ENCODE measurements at regions not wholly inside any gene's neighbourhood (a gene's known extent, or its start where the extent isn't known, plus 50 kb on each side); places are given as distances from the start of the nearest gene placed in this dataset.

GRCh38 chr13:34522808-34523207 is 419.3 kb upstream of the NBEA start:
- Histone ChIP-seq H3K27me3 (ENCODE audit: control insufficient read depth, insufficient read depth, low read length) (no peaks in the 10 kb centered on the region), H3K36me3 (ENCODE audit: control insufficient read depth, insufficient read depth, low read length) (no peaks in the 10 kb centered on the region), H3K4me3 (ENCODE audit: low read depth, low read length) (no peak overlapping the region)
- DNase-seq (ENCODE audit: low read depth) = no peak
- no peak for TF ChIP-seq CTCF (IDR thresholded peaks at IDR 0.05; ENCODE audit: insufficient read depth, low read length, poor library complexity, severe bottlenecking)

- no peak overlapping the region for H3K4me3 ChIP-seq (ENCODE audit: low read depth, low read length)
- no peaks in the 10 kb centered on the region for H3K27me3 ChIP-seq (ENCODE audit: control insufficient read depth, insufficient read depth, low read length)
- DNase-seq (ENCODE audit: low read depth) = no peak
- TF ChIP-seq CTCF (IDR thresholded peaks at IDR 0.05; ENCODE audit: insufficient read depth, low read length, poor library complexity, severe bottlenecking) = no peak
- H3K36me3 ChIP-seq (ENCODE audit: control insufficient read depth, insufficient read depth, low read length) = no peaks in the 10 kb centered on the region
These were observed 418.7 kb upstream of the NBEA start for GRCh38 chr13:34523406-34523805.

- no peak for DNase-seq (ENCODE audit: low read depth)
- Histone ChIP-seq H3K27me3 (ENCODE audit: control insufficient read depth, insufficient read depth, low read length) (no peaks in the 10 kb centered on the region), H3K36me3 (ENCODE audit: control insufficient read depth, insufficient read depth, low read length) (no peaks in the 10 kb centered on the region), H3K4me3 (ENCODE audit: low read depth, low read length) (no peak overlapping the region)
- no peak for TF ChIP-seq CTCF (IDR thresholded peaks at IDR 0.05; ENCODE audit: insufficient read depth, low read length, poor library complexity, severe bottlenecking)
These were observed 408.1 kb upstream of the NBEA start for GRCh38 chr13:34533941-34534340.

- H3K27me3 ChIP-seq (ENCODE audit: control insufficient read depth, insufficient read depth, low read length) = no peaks in the 10 kb centered on the region
- no peak for TF ChIP-seq CTCF (IDR thresholded peaks at IDR 0.05; ENCODE audit: insufficient read depth, low read length, poor library complexity, severe bottlenecking)
- H3K4me3 ChIP-seq (ENCODE audit: low read depth, low read length) = no peak overlapping the region
- no peak for DNase-seq (ENCODE audit: low read depth)
- no peaks in the 10 kb centered on the region for H3K36me3 ChIP-seq (ENCODE audit: control insufficient read depth, insufficient read depth, low read length)
These were observed 399.7 kb upstream of the NBEA start for GRCh38 chr13:34542321-34542720.

GRCh38 chr13:34543836-34544235 is 398.2 kb upstream of the NBEA start:
- Histone ChIP-seq H3K4me3 (ENCODE audit: low read depth, low read length) (no peak overlapping the region), H3K27me3 (ENCODE audit: control insufficient read depth, insufficient read depth, low read length) (no peaks in the 10 kb centered on the region), H3K36me3 (ENCODE audit: control insufficient read depth, insufficient read depth, low read length) (no peaks in the 10 kb centered on the region)
- TF ChIP-seq CTCF (IDR thresholded peaks at IDR 0.05; ENCODE audit: insufficient read depth, low read length, poor library complexity, severe bottlenecking) = no peak
- DNase-seq (ENCODE audit: low read depth) = no peak

- Histone ChIP-seq H3K36me3 (ENCODE audit: control insufficient read depth, insufficient read depth, low read length) (no peaks in the 10 kb centered on the region), H3K4me3 (ENCODE audit: low read depth, low read length) (no peak overlapping the region), H3K27me3 (ENCODE audit: control insufficient read depth, insufficient read depth, low read length) (no peaks in the 10 kb centered on the region)
- no peak for DNase-seq (ENCODE audit: low read depth)
- no peak for TF ChIP-seq CTCF (IDR thresholded peaks at IDR 0.05; ENCODE audit: insufficient read depth, low read length, poor library complexity, severe bottlenecking)
These were observed 396.6 kb upstream of the NBEA start for GRCh38 chr13:34545461-34545860.

Measured in kidney epithelial cell (primary cell).